ENCODE measurements at regions not wholly inside any gene's neighbourhood (a gene's known extent, or its start where the extent isn't known, plus 50 kb on each side); places are given as distances from the start of the nearest gene placed in this dataset.

GRCh38 chr2:174664084-174664759 is 66.6 kb upstream of the WIPF1 start:
- H3K4me3 Mint-ChIP-seq, result no peak overlapping the region
- DNase-seq, result no peak
- POLR2A ChIA-PET, result no interaction called here
- peaks cover 12% of the 10 kb centered on the region for H3K36me3 Mint-ChIP-seq
- no peaks in the 10 kb centered on the region for H3K27me3 Mint-ChIP-seq
- peaks cover 26% of the 10 kb centered on the region for H3K4me1 Mint-ChIP-seq
- no peaks in the 10 kb centered on the region for H3K9me3 Mint-ChIP-seq
- no peak overlapping the region for H3K27ac Mint-ChIP-seq
- ATAC-seq (ENCODE audit: low read depth), result no peak

GRCh38 chr2:174663550-174663949 is 65.9 kb upstream of the WIPF1 start:
- no peak overlapping the region for H3K27ac Mint-ChIP-seq
- peaks cover 27% of the 10 kb centered on the region for H3K4me1 Mint-ChIP-seq

GRCh38 chr2:174662859-174663258 is 65.3 kb upstream of the WIPF1 start:
- Mint-ChIP-seq H3K36me3 (peaks cover 13% of the 10 kb centered on the region), H3K4me3 (no peak overlapping the region), H3K27ac (no peak overlapping the region), H3K27me3 (no peaks in the 10 kb centered on the region), H3K4me1 (peaks cover 27% of the 10 kb centered on the region), H3K9me3 (no peaks in the 10 kb centered on the region)
- DNase-seq (no peak), ATAC-seq (ENCODE audit: low read depth) (no peak)
- POLR2A ChIA-PET, result no interaction called here

More at GRCh38 chr2:174663550-174663949, 65.9 kb upstream of the WIPF1 start:
- Mint-ChIP-seq H3K9me3 (no peaks in the 10 kb centered on the region), H3K27me3 (no peaks in the 10 kb centered on the region), H3K36me3 (peaks cover 13% of the 10 kb centered on the region), H3K4me3 (no peak overlapping the region)
- POLR2A ChIA-PET, result no interaction called here
- ATAC-seq (ENCODE audit: low read depth), result no peak
- no peak for DNase-seq

- POLR2A ChIA-PET, result no interaction called here
- ATAC-seq (ENCODE audit: low read depth), result no peak
- peaks cover 23% of the 10 kb centered on the region for H3K4me1 Mint-ChIP-seq
- no peak for DNase-seq
- H3K9me3 Mint-ChIP-seq, result no peaks in the 10 kb centered on the region
- no peaks in the 10 kb centered on the region for H3K27me3 Mint-ChIP-seq
- H3K4me3 Mint-ChIP-seq, result no peak overlapping the region
- no peak overlapping the region for H3K27ac Mint-ChIP-seq
- peaks cover 13% of the 10 kb centered on the region for H3K36me3 Mint-ChIP-seq
Observed at GRCh38 chr2:174662459-174662858, 64.9 kb upstream of the WIPF1 start.

GRCh38 chr2:174660984-174661675 is 63.5 kb upstream of the WIPF1 start:
- H3K4me1 Mint-ChIP-seq, result peaks cover 19% of the 10 kb centered on the region
- ATAC-seq (ENCODE audit: low read depth) (no peak), DNase-seq (no peak)
- H3K4me3 Mint-ChIP-seq, result no peak overlapping the region
- POLR2A ChIA-PET, result no interaction called here
- H3K36me3 Mint-ChIP-seq, result peaks cover 26% of the 10 kb centered on the region
- H3K27me3 Mint-ChIP-seq, result no peaks in the 10 kb centered on the region
- no peak overlapping the region for H3K27ac Mint-ChIP-seq
- H3K9me3 Mint-ChIP-seq, result peaks cover 1% of the 10 kb centered on the region

- peaks cover 21% of the 10 kb centered on the region for H3K4me1 Mint-ChIP-seq
- no peak overlapping the region for H3K4me3 Mint-ChIP-seq
- peak overlapping the region; percentile 6 for H3K27ac Mint-ChIP-seq
- ATAC-seq (ENCODE audit: low read depth) (peak; percentile 43), DNase-seq (no peak)
- H3K36me3 Mint-ChIP-seq, result peaks cover 41% of the 10 kb centered on the region
- POLR2A ChIA-PET, result interaction anchor here (0.5 to 1.0 kb wide), 2 partner anchors 22 to 27 kb away, joined by 3 to 7 read pairs; no protein-coding TSS in a partner anchor
- H3K27me3 Mint-ChIP-seq, result no peaks in the 10 kb centered on the region
- peaks cover 9% of the 10 kb centered on the region for H3K9me3 Mint-ChIP-seq
Observed at GRCh38 chr2:174659069-174659900, 61.7 kb upstream of the WIPF1 start.

- H3K36me3 Mint-ChIP-seq, result peaks cover 48% of the 10 kb centered on the region
- DNase-seq (no peak), ATAC-seq (ENCODE audit: low read depth) (no peak)
- POLR2A ChIA-PET, result interaction anchor here (0.6 to 1.1 kb wide), 2 partner anchors 59 to 63 kb away, joined by 3 read pairs; partner anchors contain the start of gene WIPF1
- H3K4me3 Mint-ChIP-seq, result no peak overlapping the region
- no peak overlapping the region for H3K27ac Mint-ChIP-seq
- peaks cover 9% of the 10 kb centered on the region for H3K9me3 Mint-ChIP-seq
- H3K27me3 Mint-ChIP-seq, result no peaks in the 10 kb centered on the region
- peaks cover 17% of the 10 kb centered on the region for H3K4me1 Mint-ChIP-seq
Observed at GRCh38 chr2:174656676-174657176, 59.1 kb upstream of the WIPF1 start.

- Mint-ChIP-seq H3K36me3 (peaks cover 45% of the 10 kb centered on the region), H3K4me1 (peaks cover 15% of the 10 kb centered on the region), H3K27ac (no peak overlapping the region), H3K9me3 (peaks cover 9% of the 10 kb centered on the region), H3K4me3 (no peak overlapping the region), H3K27me3 (no peaks in the 10 kb centered on the region)
- POLR2A ChIA-PET, result interaction anchor here (0.6 kb wide), 1 partner anchor 58 kb away, joined by 3 read pairs; the partner anchor contains the start of gene WIPF1
- no peak for DNase-seq
- no peak for ATAC-seq (ENCODE audit: low read depth)
Observed at GRCh38 chr2:174656035-174656434, 58.4 kb upstream of the WIPF1 start.

- DNase-seq (no peak), ATAC-seq (ENCODE audit: low read depth) (no peak)
- POLR2A ChIA-PET, result no interaction called here
- Mint-ChIP-seq H3K4me1 (peaks cover 21% of the 10 kb centered on the region), H3K36me3 (peaks cover 59% of the 10 kb centered on the region), H3K9me3 (peaks cover 11% of the 10 kb centered on the region), H3K4me3 (no peak overlapping the region), H3K27me3 (no peaks in the 10 kb centered on the region), H3K27ac (peak overlapping the region; percentile 37)
Observed at GRCh38 chr2:174654419-174654941, 56.9 kb upstream of the WIPF1 start.

- H3K4me3 Mint-ChIP-seq, result no peak overlapping the region
- H3K27me3 Mint-ChIP-seq, result no peaks in the 10 kb centered on the region
- peaks cover 12% of the 10 kb centered on the region for H3K4me1 Mint-ChIP-seq
- POLR2A ChIA-PET, result interaction anchor here (0.5 kb wide), 1 partner anchor 53 kb away, joined by 3 read pairs; no protein-coding TSS in a partner anchor
- ATAC-seq (ENCODE audit: low read depth) (no peak), DNase-seq (no peak)
- H3K36me3 Mint-ChIP-seq, result peaks cover 35% of the 10 kb centered on the region
- H3K9me3 Mint-ChIP-seq, result peaks cover 6% of the 10 kb centered on the region
- H3K27ac Mint-ChIP-seq, result no peak overlapping the region
Observed at GRCh38 chr2:174648896-174649295, 51.3 kb upstream of the WIPF1 start.
